GM12891 (cell line): ENCODE measurements at regions not wholly inside any gene's neighbourhood (a gene's known extent, or its start where the extent isn't known, plus 50 kb on each side); places are given as distances from the start of the nearest gene placed in this dataset.

Source experiments
- POLR2A ChIP-seq: IDR thresholded peaks from 2 replicates; pipeline ENCODE4 v1.6.1; 2011; ENCODE audit warnings: low read depth, low read length, control low read depth
- POLR2AphosphoS5 ChIP-seq: IDR thresholded peaks from 2 replicates; pipeline ENCODE4 v1.6.1; 2011; ENCODE audit warnings: low read depth, low read length, control low read depth

DNA sequence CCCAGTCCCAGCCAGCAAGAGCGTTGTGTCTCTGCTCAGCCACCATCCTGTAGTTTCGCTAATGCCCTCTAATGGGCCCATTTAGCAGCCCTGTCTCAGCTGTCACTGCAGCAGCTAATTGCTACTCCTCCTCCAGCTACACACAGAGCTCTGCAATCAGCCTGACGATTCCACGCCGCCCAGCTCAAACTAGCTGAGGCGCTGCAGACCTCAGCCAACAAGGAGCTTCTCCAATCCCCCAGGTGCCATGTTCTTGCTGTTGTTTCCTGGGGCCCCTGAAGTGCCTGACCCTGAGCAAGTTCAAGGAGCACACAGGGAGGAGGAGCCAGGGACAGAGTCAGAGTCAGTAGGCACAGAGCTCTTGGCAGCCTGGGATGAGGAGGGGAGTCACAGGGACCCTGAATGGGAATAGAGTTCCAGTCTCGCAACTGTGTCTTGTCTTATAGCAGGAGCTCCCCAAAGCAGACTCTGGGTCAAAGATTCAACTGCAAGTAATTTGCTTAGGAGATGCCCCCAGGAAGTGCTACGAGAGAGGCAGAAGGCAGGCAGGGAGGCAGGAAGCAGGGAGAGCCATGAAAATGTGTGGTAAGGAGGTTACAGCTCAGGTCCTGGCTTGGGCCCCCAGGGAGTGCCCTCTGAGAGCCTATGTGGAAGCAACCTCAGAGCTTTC is 135.8 kb upstream of the UNC5B start:
- no peak for TF ChIP-seq POLR2AphosphoS5
- no peak for TF ChIP-seq POLR2A
